PC-9 (cell line): ENCODE measurements at regions not wholly inside any gene's neighbourhood (a gene's known extent, or its start where the extent isn't known, plus 50 kb on each side); places are given as distances from the start of the nearest gene placed in this dataset.

Experiments
- BruUV-seq: library from RNA; stranded (reverse); fragments of 400-500 nt; replicated peaks from 2 replicates; lab custom pipeline; 2021; lab: Mats Ljungman, UMichigan
- CTCF ChIA-PET: fragments of 300-600 bp; sonication (Branson Sonifier 250); formaldehyde crosslinking; loops from one replicate; lab custom pipeline; 2022; ENCODE audit warnings: antibody characterized with exemption; lab: Charles Lee
- POLR2A ChIA-PET: fragments of 300-600 bp; sonication (Branson Sonifier 250); formaldehyde crosslinking; loops from one replicate; lab custom pipeline; 2022; ENCODE audit warnings: antibody characterized with exemption; ENCODE audit not compliant: unreplicated experiment; lab: Charles Lee
- DNase-seq, 2 experiments: peaks; one replicate each; pipeline versions ENCODE4 v3.0.0 to v3.0.0-alpha.2; 2015 to 2022; ENCODE audit warnings: mixed read lengths in 1 of 2
- H2AFZ ChIP-seq: fragments of 200-600 bp; sonication (generic); 2 replicates; pipeline ENCODE4 v1.8.1; 2017; ENCODE audit warnings: antibody characterized with exemption
- H3F3A ChIP-seq: fragments of 200-600 bp; sonication (generic); 2 replicates; pipeline ENCODE4 v1.8.1; 2017; ENCODE audit warnings: antibody characterized with exemption, mild to moderate bottlenecking, low read depth; ENCODE audit not compliant: insufficient read depth
- H3K27ac ChIP-seq: fragments of 200-600 bp; sonication (generic); 2 replicates; pipeline ENCODE4 v1.6.1; 2016; ENCODE audit warnings: mixed run types
- H3K27me3 ChIP-seq: fragments of 200-600 bp; sonication (generic); 2 replicates; pipeline ENCODE4 v1.6.1; 2016; ENCODE audit warnings: low read depth, mixed run types; ENCODE audit not compliant: insufficient read depth
- H3K36me3 ChIP-seq: fragments of 200-600 bp; sonication (generic); 2 replicates; pipeline ENCODE4 v1.6.1; 2016; ENCODE audit warnings: low read depth, mixed run types
- H3K4me1 ChIP-seq: fragments of 200-600 bp; sonication (generic); replicated peaks from 2 replicates; pipeline ENCODE4 v1.6.1; 2016; ENCODE audit warnings: mixed run types; ENCODE audit not compliant: insufficient read depth
- H3K4me2 ChIP-seq: fragments of 200-600 bp; sonication (generic); 2 replicates; pipeline ENCODE4 v1.6.1; 2017; ENCODE audit warnings: mixed run types
- H3K4me3 ChIP-seq: fragments of 200-600 bp; sonication (generic); 2 replicates; pipeline ENCODE4 v1.6.1; 2016; ENCODE audit warnings: mixed run types
- H3K79me2 ChIP-seq: fragments of 200-600 bp; sonication (generic); 2 replicates; pipeline ENCODE4 v1.6.1; 2017; ENCODE audit warnings: low read depth, mixed run types
- H3K9me2 ChIP-seq: fragments of 200-600 bp; sonication (generic); 2 replicates; pipeline ENCODE4 v1.8.1; 2017; ENCODE audit warnings: mild to moderate bottlenecking; ENCODE audit not compliant: insufficient read depth
- H3K9me3 ChIP-seq: fragments of 200-600 bp; sonication (generic); 2 replicates; pipeline ENCODE4 v1.8.1; 2016; ENCODE audit warnings: low read depth; ENCODE audit not compliant: insufficient read depth
- H4K20me1 ChIP-seq: fragments of 200-600 bp; sonication (generic); 2 replicates; pipeline ENCODE4 v1.8.1; 2017; ENCODE audit not compliant: insufficient read depth
- EZH2 ChIP-seq: fragments of 200-600 bp; sonication (generic); IDR thresholded peaks from 2 replicates; pipeline ENCODE4 v1.8.0; 2017; ENCODE audit warnings: antibody characterized with exemption, low read depth
- intact Hi-C: fragments of 100-400 bp; cut with micrococcal nuclease; formaldehyde crosslinking; loops from one replicate; pipeline ENCODE4 v1.10.0; 2022; ENCODE audit not compliant: unreplicated experiment
- TF ChIP-seq, protein P1 (sequence below): fragments of 200-600 bp; sonication (generic); conservative IDR thresholded peaks from 2 replicates; pipeline ENCODE4 v1.6.1; 2017; ENCODE audit warnings: mixed run types, antibody characterized with exemption, mild to moderate bottlenecking, moderate library complexity

DNA sequence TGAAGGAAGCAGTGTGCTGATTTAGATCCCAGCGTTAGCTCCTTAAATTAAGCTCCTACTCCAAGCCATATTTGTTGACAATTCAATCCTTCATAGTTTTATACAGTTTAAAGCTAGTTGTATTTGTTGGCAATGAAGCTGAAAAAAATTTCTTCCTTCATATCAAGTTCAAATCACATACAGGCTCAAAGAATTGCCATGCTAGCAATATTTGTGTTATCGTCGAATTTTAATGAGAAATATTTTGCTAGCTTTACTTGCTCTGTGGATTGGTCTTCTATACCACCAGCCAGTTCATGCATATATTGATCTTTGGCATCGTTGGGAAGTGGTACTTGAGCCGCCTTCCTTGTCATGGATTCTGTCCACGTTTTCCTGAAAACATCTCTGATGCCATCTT lies 204.6 kb upstream of the HDAC4 start:
- intact Hi-C loops: no loop called here
- H3F3A ChIP-seq: no peaks in the 10 kb centered on the region
- H3K4me1 ChIP-seq: no peaks in the 10 kb centered on the region
- no peak overlapping the region for H3K27ac ChIP-seq
- peaks cover 97% of the 10 kb centered on the region for H3K27me3 ChIP-seq
- no peak for DNase-seq
- no TSS peak for BruUV-seq
- POLR2A ChIA-PET: no interaction called here
- H3K4me2 ChIP-seq: no peak overlapping the region
- no peaks in the 10 kb centered on the region for H3K36me3 ChIP-seq
- CTCF ChIA-PET: no interaction called here
- no peaks in the 10 kb centered on the region for H3K9me3 ChIP-seq
- H2AFZ ChIP-seq: no peak overlapping the region
- no peaks in the 10 kb centered on the region for H4K20me1 ChIP-seq
- H3K4me3 ChIP-seq: no peak overlapping the region
- H3K9me2 ChIP-seq: no peaks in the 10 kb centered on the region
- TF ChIP-seq, protein P1, sequence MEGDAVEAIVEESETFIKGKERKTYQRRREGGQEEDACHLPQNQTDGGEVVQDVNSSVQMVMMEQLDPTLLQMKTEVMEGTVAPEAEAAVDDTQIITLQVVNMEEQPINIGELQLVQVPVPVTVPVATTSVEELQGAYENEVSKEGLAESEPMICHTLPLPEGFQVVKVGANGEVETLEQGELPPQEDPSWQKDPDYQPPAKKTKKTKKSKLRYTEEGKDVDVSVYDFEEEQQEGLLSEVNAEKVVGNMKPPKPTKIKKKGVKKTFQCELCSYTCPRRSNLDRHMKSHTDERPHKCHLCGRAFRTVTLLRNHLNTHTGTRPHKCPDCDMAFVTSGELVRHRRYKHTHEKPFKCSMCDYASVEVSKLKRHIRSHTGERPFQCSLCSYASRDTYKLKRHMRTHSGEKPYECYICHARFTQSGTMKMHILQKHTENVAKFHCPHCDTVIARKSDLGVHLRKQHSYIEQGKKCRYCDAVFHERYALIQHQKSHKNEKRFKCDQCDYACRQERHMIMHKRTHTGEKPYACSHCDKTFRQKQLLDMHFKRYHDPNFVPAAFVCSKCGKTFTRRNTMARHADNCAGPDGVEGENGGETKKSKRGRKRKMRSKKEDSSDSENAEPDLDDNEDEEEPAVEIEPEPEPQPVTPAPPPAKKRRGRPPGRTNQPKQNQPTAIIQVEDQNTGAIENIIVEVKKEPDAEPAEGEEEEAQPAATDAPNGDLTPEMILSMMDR: no peak
- no peak for TF ChIP-seq EZH2
- no peaks in the 10 kb centered on the region for H3K79me2 ChIP-seq

DNA sequence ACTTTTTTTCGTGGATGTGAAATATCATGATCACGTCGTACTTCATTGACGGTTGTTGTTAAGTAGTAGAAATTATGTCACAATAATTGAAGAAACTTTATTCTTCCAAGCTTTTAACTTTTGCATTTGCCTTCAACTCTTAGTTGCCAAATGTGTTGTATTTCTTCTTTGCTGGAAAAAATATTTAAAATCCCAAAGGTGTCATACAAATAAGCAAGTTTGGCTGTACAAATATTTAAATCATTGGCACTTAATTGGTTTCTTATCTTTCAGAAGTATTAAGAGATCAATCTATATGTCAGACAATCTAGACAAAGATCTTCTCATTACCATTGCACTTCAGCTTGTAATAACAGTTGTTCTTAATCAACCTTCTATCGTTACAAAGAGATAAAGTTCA lies 204.0 kb upstream of the HDAC4 start:
- POLR2A ChIA-PET: no interaction called here
- intact Hi-C loops: no loop called here
- H2AFZ ChIP-seq: no peak overlapping the region
- no peaks in the 10 kb centered on the region for H3K9me3 ChIP-seq
- TF ChIP-seq EZH2: no peak
- TF ChIP-seq, protein P1: no peak
- H3K4me2 ChIP-seq: no peak overlapping the region
- DNase-seq: no peak
- no peaks in the 10 kb centered on the region for H3K36me3 ChIP-seq
- no TSS peak for BruUV-seq
- H3K27me3 ChIP-seq: peaks cover 97% of the 10 kb centered on the region
- no peaks in the 10 kb centered on the region for H4K20me1 ChIP-seq
- H3K9me2 ChIP-seq: no peaks in the 10 kb centered on the region
- H3K79me2 ChIP-seq: no peaks in the 10 kb centered on the region
- H3F3A ChIP-seq: no peaks in the 10 kb centered on the region
- no peak overlapping the region for H3K4me3 ChIP-seq
- CTCF ChIA-PET: no interaction called here
- H3K4me1 ChIP-seq: no peaks in the 10 kb centered on the region
- no peak overlapping the region for H3K27ac ChIP-seq

DNA sequence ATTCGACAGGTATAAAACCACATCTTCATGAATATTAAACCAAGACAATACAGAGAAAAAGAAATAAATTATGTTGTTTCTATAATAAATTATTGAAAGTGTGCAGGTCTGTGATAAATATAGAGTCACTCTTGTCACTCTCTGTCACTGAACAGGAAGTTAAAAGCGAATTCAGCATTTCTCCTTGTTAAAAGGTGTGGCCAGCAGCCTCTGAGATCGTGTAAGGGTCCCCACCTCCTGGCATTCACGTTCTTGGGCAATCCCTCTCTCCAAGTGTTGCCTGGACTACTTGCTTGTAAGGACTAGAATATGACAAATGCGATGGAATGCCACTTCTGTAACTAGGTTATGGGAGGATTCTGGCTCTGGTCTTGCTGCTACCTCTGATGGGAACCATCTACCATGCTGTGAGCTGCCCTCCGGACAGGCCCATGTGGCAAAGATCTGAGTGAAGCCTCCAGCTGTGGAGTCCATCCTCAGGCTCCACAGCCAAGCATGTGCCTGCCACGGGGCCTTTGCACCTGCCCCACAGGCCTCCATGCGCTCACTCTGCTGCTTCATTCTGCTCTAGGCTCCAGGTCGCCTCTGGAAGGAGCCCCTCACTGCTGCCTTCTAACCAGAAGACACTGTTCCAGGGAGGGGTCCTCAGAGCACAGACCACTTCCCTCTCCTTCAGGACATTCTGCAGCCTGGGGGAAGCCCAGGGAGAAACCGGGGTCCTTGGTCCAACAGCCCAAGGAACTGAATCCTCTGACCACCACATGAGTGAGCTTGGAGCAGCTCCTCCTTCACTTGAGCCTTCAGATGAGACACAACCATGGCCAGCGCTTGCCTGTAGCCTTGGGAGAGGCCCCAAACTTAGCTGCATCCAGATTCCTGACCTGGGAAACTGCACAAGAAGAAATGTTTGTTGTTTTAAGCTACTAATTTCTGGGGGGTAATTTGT lies 202.9 kb upstream of the HDAC4 start:
- Histone ChIP-seq H2AFZ (no peak overlapping the region), H3K9me2 (no peaks in the 10 kb centered on the region), H3K27me3 (peaks cover 97% of the 10 kb centered on the region), H3K36me3 (no peaks in the 10 kb centered on the region), H3K9me3 (no peaks in the 10 kb centered on the region), H3K27ac (no peak overlapping the region), H4K20me1 (no peaks in the 10 kb centered on the region), H3K4me2 (no peak overlapping the region), H3K79me2 (no peaks in the 10 kb centered on the region), H3F3A (no peaks in the 10 kb centered on the region), H3K4me3 (no peak overlapping the region), H3K4me1 (no peaks in the 10 kb centered on the region)
- BruUV-seq: no TSS peak
- no peak for DNase-seq
- intact Hi-C loops: no loop called here
- ChIA-PET CTCF (no interaction called here), POLR2A (no interaction called here)
- TF ChIP-seq EZH2: no peak
- TF ChIP-seq, protein P1: no peak
